ENCODE measurements at regions not wholly inside any gene's neighbourhood (a gene's known extent, or its start where the extent isn't known, plus 50 kb on each side); places are given as distances from the start of the nearest gene placed in this dataset.

- TF ChIP-seq CHD7 (IDR thresholded peaks at IDR 0.05; ENCODE audit: insufficient replicate concordance, low read length): peak; percentile 43
Measured at GRCh38 chr16:52874042-52874441, 178.7 kb downstream of the CHD9NB start (continued).
